HG03045 (cell line): ENCODE measurements at regions not wholly inside any gene's neighbourhood (a gene's known extent, or its start where the extent isn't known, plus 50 kb on each side); places are given as distances from the start of the nearest gene placed in this dataset.
"Not testable (repeated sequence)": the region's sequence is repeated elsewhere in the genome, so short reads cannot be mapped to it uniquely, and the experiment has no call there.

Experiments used
- ATAC-seq: cut with Tn5 transposase; IDR thresholded peaks from one replicate; pipeline ENCODE4 v1.9.1; 2021; ENCODE audit warnings: mild to moderate bottlenecking, moderate library complexity; ENCODE audit not compliant: unreplicated experiment

DNA sequence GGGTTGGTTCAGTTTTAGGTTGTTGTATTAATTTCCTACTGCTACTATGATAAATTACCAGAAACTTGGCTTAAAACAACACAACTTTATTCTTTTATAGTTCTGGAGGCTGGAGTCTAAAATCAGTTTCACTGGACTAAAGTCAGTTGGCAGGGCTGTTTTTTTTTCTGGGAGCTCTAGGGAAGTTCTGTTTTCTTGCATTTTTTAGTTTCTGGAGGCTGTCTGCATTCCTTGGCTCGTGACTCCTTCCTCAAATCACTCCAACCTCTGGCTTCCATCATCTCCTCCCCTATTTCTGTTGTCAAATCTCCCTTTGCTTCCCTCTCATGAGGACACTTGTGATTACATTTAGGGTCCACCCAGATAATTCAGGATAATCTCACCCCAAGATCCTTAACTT lies 51.3 kb upstream of the SUB1 start:
- no peak for ATAC-seq

DNA sequence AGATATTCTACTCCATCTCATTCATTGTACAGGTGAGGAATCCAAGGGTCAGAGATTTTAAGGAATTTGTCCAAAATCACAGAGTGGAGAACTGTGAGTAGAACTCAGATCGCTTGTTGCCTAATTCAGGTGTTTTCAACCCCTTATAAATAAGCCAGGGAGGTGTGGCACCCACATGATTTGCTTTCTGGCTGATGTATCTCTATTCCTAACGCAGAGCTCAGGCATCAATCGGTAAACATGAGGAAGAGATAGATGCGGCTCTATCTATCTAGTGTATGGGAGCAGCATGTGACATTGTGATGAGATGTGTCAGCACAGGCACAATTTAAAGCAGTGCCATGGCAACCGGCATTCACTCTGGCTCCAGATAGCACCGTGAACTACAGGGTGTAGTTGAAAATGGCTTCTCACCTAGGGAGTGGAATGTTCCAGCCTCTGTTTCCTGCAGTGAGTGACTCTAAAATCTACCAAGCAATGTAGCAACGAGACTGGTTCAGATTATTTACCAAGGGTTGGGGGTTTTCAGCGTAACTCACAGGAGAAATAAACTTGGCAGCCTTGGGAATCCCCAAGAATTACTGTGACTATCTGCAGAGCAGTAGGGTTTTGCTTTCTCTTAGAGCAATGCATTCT lies 53.4 kb upstream of the SUB1 start:
- peak; percentile 58 for ATAC-seq

DNA sequence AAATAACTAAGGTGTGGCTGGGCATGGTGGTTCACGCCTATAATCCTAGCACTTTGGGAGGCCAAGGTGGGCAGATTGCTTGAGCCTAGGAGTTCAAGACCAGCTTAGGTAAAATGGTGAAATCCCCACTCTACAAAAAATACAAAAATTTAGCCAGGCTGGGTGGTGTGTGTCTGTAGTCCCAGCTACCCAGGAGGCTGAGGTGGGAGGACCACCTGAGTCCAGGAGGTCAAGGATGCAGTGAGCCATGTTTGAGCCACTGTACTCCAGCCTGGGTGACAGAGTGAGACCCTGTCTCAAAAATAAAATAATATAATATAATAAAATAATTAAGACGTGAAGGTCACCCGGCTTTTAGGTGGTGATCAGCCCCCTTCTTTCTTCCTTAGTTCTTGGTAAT lies 58.0 kb upstream of the SUB1 start:
- ATAC-seq: not testable (repeated sequence)

DNA sequence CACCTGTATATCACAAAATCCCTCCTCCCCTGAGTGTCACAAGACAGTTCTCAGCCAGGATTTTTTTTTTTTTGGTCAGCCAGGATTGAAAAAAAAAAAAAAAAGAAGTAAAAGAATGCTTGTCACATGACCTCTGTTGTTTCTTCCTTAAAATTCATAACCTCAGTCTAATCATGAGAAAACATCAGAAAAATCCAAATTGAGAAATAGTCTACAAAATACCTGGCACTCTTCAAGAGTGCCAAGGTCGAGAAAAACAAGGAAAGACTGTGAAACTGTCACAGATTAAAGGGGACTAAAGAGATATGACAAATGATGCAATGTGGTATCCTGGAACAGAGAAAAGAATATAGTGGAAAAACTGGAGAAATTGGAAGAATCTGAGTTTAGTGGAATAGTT lies 58.5 kb upstream of the SUB1 start:
- ATAC-seq: no peak

DNA sequence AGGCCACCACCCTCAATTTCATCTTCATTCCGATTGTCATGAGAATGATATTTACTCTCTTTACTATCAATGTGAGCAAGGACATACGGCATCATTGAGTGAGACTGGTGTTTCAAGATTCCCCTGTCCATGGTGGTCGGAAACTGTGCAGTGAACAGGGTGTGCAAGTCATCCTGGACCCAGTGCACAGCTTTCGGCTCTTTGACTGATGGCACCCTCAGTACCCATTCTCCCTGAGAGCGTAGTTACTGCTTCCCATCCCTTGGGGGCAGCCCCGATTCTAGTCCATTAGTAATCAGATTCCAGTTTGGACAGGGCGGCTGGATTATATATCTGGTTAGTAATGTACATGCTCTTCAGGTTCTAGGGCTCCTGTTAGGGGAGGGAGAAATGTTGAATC lies 61.7 kb upstream of the SUB1 start:
- no peak for ATAC-seq

DNA sequence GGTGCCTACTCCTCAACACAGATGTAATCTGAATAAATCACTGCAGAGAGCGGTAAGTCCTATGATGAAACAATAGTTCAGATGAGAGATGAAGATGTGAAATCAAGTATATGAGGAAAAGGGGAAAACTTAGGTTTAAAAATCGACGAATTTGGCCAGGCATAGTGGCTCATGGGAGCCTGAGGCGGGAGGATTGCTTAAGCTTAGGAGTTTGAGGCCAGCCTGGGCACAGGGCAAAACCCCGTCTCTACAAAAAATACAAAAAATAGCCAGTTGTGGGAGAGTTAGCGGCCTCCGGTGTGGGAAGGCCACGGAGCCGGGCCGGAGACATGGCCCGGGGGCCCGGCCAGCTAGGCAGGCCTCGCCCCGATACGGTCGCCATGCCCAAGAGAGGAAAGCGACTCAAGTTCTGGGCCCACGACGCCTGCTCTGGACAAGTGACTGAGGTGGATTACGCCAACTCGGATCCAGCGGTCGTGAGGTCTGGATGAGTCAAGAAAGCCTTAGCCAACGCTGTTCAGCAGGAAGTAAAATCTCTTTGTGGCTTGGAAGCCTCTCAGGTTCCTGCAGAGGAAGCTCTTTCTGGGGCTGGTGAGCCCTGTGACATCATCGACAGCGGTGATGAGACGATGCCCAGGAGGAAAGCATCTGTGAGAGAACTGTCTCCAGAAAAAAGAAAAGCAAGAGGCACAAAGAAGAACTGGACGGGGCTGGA lies 62.8 kb upstream of the SUB1 start:
- no peak for ATAC-seq

DNA sequence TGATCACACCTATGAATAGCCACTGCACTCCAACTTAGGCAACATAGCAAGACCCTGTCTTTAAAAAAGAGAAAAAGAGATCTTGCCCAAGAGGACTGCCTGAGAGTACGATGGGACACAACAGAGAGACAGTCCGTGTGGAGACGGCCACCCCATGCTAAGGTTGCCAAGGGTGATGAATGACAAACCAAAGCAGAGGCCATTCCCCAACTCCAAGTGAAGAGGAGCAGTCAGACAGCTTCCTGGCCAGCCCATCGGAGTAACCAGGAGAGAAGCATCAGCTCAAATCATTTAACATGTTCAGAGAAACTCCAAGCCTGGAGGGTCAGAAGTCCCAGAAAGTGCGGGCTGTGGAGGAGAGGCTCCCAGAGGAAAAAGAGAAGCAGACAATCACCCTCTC lies 63.9 kb upstream of the SUB1 start:
- ATAC-seq: no peak

DNA sequence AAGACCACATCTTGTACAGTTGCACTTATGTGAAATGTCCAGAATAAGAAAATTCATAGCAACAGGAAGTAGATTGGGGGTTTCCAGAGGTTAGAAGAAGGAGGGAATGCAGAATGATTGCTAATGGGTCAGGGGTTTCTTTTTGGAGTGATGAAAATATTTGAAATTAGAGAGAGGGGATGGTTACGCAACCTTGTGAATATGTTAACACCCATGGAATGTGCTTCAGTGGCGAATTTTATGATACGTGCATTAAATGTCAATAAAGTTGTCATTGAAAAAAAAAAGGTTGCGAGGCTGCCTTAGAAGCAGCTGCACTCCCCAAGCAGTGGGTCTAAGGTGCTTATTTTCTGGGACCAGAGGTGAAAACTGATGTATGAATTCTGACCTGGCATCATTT lies 64.4 kb upstream of the SUB1 start:
- ATAC-seq: no peak

DNA sequence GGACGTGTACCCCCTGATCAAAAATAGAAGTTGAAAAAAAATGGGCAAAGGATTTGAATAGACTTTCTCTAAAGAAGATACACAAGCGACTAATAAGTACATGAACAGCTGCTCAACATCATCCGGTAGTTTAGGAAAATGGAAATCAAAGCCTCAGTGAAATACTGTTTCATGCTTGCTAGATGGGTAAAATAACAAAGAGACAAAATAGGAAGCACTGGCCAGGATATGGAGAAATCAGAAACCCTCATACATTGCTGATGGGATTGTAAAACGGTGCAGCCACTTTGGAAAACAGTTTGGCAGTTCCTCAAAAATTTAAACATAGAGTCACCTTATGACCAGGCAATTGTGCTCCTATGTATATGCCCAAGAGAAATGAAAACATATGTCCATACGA lies 65.0 kb upstream of the SUB1 start:
- ATAC-seq: no peak

DNA sequence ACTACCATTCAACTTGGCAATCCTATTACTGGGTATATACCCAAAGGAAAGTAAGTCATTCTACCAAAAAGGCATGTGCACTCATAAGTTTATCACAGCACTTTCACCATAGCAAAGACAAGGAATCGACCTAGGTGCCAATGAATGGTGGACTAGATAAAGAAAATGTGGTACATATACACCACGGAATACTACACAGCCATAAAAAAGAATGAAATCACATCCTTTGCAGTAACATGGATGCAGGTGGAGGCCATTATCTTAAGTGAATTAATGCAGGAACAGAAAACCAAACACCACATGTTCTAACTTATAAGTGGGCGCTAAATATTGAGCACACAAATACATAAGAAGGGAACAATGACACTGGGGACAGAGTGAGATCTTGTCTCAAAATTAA lies 65.8 kb upstream of the SUB1 start:
- no peak for ATAC-seq

DNA sequence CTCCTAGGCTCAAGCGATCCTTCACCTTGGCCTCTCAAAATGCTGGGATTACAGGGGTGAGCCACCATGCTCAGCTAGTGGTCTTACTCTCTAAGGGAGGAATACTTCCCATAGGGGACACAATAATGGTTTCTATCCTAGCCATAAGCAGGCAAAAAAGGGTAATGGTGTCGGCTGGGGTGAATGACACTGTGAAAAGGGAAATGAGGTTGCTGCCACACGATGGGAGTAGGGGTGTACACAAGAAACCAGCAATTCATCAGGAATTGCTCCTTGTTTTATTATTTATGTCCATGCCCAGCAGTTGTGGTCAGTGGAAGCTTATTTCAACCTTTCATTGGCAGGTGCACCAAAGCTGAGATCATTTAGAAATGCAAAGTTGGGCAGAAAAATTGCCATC lies 70.3 kb upstream of the ZFR start:
- no peak for ATAC-seq

DNA sequence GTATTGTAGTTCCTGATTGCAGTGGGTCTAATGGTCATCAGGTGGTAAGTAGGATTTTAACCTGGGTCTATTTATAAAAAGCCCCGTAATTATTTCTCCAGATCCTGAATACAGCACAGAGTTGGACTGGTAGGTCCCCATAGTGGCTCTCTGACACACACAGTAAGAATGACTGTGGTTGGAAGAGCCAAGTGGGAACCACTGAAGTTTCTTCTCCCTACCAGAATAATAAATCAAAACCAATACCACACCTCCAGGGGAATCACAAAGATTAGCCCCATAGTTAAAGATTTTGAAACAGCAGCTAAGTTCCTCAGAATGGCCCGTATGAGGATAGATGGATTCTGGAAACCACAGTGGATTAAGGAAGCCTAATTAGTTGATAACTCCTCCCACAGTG lies 68.4 kb upstream of the ZFR start:
- no peak for ATAC-seq

DNA sequence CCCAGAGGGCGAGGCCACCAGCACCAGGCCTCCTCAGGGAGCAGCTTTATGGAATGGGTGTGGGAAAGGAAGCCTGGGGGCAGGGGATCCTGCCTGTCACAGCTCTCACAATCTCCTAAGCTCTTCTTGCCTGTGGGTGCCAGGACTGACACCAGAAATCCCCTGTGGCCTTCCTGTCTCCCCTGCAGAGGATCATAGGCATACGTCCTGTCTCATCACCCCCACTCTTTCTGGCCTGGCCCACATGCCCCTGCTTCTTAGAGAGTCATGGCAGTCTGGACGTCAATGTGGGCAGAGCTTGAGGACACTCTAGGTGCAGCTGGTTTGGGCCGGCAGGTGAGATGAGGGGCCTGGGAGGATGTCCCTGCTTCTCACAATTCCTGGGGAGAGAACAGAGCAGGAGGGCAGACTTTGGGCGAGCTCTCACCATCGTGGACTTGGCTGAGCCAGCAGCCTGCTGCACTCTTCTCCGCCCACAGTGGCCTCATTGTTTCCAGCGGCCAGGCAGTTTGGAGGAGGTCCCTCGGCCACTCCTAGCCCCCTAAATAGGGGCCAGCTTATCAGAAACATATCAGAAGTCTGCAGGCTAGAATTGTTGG lies 67.3 kb upstream of the ZFR start:
- no peak for ATAC-seq

DNA sequence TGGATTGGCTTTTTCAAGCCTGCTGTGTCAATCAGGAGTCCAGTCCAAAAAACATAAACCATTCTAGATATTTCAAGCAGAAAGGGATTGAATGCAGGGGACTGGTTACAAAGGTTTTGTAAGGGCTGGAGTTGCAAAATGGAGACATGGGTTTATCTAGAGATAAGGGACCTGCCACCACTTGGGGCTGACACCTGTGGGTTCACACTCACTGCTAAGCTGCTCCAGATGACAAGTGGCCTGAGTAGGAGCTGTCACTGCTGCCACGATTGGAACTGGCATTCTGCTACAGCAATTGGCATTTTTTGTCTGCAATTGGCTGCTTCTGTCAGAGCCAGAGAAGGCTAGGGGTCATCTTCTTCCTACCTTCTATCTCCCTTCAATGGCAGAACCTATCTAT lies 66.3 kb upstream of the ZFR start:
- no peak for ATAC-seq

DNA sequence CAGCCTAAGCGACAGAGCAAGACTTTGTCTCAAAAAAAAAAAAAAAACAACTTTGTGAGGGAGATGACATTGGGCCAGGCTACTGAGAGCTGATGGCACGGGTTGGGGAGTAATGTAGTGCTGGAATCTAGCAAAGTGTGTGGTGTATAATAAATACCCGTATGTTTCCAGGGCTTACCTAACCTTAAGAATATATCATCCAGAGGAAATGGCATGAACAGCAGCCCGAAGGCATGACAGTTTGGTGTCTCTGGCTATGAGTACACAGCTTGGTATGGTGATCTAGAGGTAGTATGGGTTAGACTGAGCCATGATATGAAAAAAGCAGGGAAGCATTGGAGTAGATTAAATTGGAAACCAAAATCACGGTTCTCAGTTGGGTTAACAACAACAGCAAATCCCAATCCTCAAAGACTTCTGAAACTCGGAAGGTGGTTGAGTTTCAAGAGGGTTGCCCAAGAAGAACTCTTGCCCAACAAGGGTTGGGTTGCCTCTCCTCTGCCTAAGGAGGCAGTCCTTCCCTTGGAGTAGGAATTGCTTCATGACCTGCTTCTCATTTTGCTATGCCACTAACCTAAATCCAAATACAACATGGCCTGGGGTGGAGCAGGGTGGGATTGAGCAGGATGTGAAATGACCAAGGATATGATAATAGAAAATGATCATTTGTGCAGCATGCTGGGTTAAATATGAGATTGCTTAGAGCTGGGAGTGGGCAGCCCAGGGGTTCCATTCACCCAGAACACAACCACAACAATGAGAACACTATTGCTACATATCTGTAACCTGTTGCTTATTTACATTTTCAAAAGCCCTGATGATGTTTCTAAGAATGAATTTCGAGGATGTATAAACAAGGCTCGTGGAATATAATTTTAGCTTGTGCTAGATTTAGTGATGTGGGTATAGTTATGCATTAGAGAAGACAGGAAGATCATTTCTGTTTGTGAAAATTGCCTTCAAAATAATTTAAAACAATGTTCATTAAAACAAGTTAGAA lies 64.6 kb upstream of the ZFR start:
- no peak for ATAC-seq

DNA sequence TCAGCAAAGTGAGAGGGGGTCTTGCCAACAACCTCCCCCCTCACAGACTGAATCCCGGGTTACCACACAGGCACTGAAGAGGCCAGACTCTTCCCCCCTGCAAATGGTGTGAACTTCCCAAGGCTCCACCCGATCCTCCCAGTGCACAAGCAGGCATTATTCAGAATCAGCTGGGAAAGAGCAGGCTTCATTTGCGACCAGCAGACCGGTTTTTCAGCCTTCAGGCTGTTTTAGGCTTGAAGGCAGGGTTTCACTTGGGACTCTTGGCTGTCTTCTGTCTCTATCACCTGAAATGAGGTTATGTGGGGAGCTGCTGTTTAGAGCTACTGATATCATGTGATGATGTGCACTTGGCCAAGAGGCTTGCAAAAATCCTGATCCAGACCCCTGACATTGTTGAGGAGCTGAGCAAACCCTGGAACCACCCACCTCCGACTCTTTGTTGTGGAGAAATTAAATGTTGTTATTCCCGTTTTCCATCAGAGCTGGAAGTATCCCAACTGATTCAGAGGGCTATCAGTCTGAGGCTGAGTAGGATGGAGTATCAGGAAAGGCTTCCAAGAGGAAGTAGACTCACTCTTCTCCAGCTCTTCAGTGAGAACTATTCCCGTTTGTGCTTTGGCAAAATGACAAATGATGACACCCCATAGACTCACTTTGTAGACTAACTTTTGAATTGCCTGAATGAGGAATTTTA lies 63.3 kb upstream of the ZFR start:
- no peak for ATAC-seq

DNA sequence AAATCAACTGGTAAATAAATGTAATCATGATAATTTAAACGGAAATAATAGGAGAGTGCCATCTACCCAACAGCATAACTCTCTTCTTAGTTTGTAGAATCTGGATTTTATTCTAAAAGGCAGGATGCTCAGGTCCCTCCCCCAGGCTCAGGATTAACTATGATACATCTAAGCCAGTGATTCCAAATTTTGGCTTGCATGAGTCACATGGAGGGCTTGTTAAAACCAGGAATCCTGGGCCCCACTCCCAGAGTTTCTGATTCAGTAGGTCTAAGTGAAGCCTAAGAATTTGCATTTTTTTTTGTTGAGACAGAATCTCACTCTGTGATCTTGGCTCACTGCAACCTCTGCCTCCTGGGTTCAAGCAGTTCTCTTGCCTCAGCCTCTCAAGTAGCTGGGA lies 62.3 kb upstream of the ZFR start:
- no peak for ATAC-seq

DNA sequence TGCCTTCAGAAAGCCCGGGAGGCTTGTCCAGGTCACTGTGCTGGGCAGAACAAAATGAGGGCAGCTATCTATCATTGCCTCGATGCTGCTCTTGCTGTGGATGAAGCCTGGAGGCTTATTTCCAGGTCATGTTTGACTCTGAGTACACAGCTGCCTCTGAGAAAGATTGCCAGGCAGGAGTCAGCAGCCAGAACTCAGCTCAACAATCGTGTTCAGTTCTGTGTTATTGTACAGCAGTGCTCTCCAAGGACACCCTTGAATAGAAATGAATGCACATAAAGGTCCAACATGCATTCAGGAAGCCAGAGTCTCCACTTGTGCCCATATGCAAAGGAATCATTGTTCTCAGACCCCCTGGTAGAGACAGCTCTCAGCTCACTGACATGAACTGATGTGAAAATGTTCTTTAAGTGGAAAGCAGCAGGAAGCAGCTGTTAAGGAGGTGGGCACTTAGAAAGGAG lies 61.7 kb upstream of the ZFR start:
- no peak for ATAC-seq

DNA sequence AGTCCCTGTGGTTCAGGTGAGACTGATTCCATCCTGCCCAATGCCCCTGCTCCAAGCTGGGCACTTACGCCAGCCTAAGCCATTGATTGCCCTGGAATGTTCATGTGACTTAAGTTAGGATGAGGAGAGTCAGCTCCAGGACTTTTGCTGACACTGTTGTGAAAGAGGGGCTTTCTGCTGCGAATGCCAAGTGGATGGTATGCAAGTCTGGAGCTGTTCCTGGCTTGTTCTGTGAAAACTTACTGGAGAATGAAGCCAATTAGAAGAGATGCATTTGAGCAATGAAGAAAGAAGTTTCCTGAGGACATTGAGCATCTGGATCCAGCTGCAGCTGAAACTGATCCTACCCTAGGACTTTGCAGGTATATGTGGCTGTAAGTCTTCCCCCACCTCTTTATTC lies 61.2 kb upstream of the ZFR start:
- ATAC-seq: no peak

DNA sequence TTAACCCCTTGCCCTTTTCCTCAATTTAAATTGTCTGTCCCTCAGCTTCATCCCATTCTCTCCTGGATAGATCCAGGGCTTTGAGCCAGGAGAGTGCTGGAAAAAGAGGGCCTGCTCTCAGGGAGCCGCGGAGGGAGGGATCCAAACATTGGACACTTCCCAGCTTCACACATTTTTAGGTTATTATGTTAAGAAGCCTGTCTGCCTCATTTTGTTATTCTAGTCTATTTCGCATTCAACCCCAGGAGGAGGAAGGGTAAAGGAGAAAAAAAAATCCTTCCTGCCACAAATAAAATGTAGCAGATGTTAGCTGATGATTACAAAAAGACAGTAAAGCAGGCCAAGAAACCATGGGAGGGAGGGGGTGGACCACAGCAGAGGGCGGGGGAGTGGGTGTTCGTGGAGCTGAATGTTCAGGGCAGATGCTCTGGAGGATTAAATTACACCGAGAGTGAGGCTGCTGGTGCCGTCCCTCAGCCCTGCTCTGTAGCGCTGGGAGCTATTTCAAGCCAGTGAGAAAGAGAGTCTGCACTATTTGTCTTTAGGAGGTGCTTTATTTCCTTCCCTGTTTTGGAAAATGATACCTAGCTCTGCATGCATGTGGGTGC lies 60.6 kb upstream of the ZFR start:
- ATAC-seq: no peak
